ENCODE measurements at regions not wholly inside any gene's neighbourhood (a gene's known extent, or its start where the extent isn't known, plus 50 kb on each side); places are given as distances from the start of the nearest gene placed in this dataset.

DNA sequence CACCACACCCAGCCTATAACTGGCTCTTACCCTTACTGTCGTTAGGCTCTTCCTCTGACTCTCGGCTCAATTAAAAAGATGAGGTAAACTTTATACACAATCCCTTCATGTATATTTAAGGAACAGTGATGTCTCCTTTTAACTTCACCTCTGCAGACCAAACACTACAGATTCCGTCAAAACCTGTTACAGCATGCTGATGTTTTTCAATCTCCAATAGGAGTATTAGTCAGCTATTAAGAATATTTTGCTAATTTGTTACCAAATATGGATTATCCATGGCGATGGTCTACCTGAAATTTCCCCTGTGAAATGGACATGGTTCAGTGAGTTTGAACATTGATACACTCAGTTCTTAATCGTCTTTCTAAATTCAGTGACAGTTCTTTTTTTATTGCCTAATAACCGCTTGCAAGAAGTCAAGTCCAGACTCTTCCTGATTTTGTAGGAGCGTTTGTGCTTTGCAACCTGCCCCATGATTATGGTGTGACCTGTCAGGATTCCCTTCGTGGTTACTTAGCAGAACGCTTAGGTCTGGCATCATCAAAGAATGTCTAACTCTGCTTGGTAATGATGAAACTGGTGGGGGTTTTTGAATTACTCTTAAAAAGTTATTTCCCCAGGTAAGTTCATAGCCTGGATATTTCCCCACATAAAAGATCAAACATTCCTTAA is 72.2 kb upstream of the STOX2 start:
- Histone ChIP-seq H3K27me3 (replicated peaks; ENCODE audit: control insufficient read depth, insufficient read depth, low read length) (no peaks in the 10 kb centered on the region), H3K4me3 (replicated peaks; ENCODE audit: low read depth, low read length) (no peak overlapping the region), H3K36me3 (ENCODE audit: control insufficient read depth, insufficient read depth, low read length) (no peaks in the 10 kb centered on the region)
- TF ChIP-seq, protein P1, sequence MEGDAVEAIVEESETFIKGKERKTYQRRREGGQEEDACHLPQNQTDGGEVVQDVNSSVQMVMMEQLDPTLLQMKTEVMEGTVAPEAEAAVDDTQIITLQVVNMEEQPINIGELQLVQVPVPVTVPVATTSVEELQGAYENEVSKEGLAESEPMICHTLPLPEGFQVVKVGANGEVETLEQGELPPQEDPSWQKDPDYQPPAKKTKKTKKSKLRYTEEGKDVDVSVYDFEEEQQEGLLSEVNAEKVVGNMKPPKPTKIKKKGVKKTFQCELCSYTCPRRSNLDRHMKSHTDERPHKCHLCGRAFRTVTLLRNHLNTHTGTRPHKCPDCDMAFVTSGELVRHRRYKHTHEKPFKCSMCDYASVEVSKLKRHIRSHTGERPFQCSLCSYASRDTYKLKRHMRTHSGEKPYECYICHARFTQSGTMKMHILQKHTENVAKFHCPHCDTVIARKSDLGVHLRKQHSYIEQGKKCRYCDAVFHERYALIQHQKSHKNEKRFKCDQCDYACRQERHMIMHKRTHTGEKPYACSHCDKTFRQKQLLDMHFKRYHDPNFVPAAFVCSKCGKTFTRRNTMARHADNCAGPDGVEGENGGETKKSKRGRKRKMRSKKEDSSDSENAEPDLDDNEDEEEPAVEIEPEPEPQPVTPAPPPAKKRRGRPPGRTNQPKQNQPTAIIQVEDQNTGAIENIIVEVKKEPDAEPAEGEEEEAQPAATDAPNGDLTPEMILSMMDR (IDR thresholded peaks at IDR 0.05; ENCODE audit: insufficient read depth, low read length, poor library complexity, severe bottlenecking), result no peak
- DNase-seq (ENCODE audit: extremely low read depth, insufficient read length), result no peak

GRCh38 chr4:183834252-183834651 is 70.9 kb upstream of the STOX2 start:
- TF ChIP-seq, protein P1 (IDR thresholded peaks at IDR 0.05; ENCODE audit: insufficient read depth, low read length, poor library complexity, severe bottlenecking), result no peak
- DNase-seq (ENCODE audit: extremely low read depth, insufficient read length), result no peak
- Histone ChIP-seq H3K27me3 (replicated peaks; ENCODE audit: control insufficient read depth, insufficient read depth, low read length) (no peaks in the 10 kb centered on the region), H3K36me3 (ENCODE audit: control insufficient read depth, insufficient read depth, low read length) (no peaks in the 10 kb centered on the region), H3K4me3 (replicated peaks; ENCODE audit: low read depth, low read length) (no peak overlapping the region)

- H3K4me3 ChIP-seq (replicated peaks; ENCODE audit: low read depth, low read length), result no peak overlapping the region
- no peaks in the 10 kb centered on the region for H3K36me3 ChIP-seq (ENCODE audit: control insufficient read depth, insufficient read depth, low read length)
- TF ChIP-seq, protein P1 (IDR thresholded peaks at IDR 0.05; ENCODE audit: insufficient read depth, low read length, poor library complexity, severe bottlenecking), result no peak
- no peaks in the 10 kb centered on the region for H3K27me3 ChIP-seq (replicated peaks; ENCODE audit: control insufficient read depth, insufficient read depth, low read length)
- DNase-seq (ENCODE audit: extremely low read depth, insufficient read length), result no peak
These were observed 67.9 kb upstream of the STOX2 start for GRCh38 chr4:183837222-183837621.

- Histone ChIP-seq H3K36me3 (ENCODE audit: control insufficient read depth, insufficient read depth, low read length) (no peaks in the 10 kb centered on the region), H3K27me3 (replicated peaks; ENCODE audit: control insufficient read depth, insufficient read depth, low read length) (no peaks in the 10 kb centered on the region), H3K4me3 (replicated peaks; ENCODE audit: low read depth, low read length) (no peak overlapping the region)
- TF ChIP-seq, protein P1 (IDR thresholded peaks at IDR 0.05; ENCODE audit: insufficient read depth, low read length, poor library complexity, severe bottlenecking), result no peak
- DNase-seq (ENCODE audit: extremely low read depth, insufficient read length), result no peak
These were observed 66.0 kb upstream of the STOX2 start for GRCh38 chr4:183838987-183839712.

- Histone ChIP-seq H3K4me3 (replicated peaks; ENCODE audit: low read depth, low read length) (no peak overlapping the region), H3K36me3 (ENCODE audit: control insufficient read depth, insufficient read depth, low read length) (no peaks in the 10 kb centered on the region), H3K27me3 (replicated peaks; ENCODE audit: control insufficient read depth, insufficient read depth, low read length) (no peaks in the 10 kb centered on the region; the same call in 1 of the 2 replicates)
- TF ChIP-seq, protein P1 (IDR thresholded peaks at IDR 0.05; ENCODE audit: insufficient read depth, low read length, poor library complexity, severe bottlenecking), result peak; percentile 80
- DNase-seq (ENCODE audit: extremely low read depth, insufficient read length), result no peak
These were observed 64.8 kb upstream of the STOX2 start for GRCh38 chr4:183840311-183840710.

All from GM06990 (cell line).